Activated CD8-positive, alpha-beta T cell treated with anti-CD3 and anti-CD28 coated beads for 36 hours (primary cell): ENCODE measurements at regions not wholly inside any gene's neighbourhood (a gene's known extent, or its start where the extent isn't known, plus 50 kb on each side); places are given as distances from the start of the nearest gene placed in this dataset.

Experiments used
- ATAC-seq: fragments of 200-7000 bp; cut with Tn5 transposase; one replicate; pipeline ENCODE4 v1.10.0; 2021; ENCODE audit warnings: mild to moderate bottlenecking, moderate library complexity
- CTCF ChIA-PET: fragments of 350-600 bp; sonication (Branson Sonifier 250); formaldehyde crosslinking; loops from one replicate; lab custom pipeline; 2021; ENCODE audit warnings: antibody characterized with exemption; lab: Charles Lee
- POLR2A ChIA-PET: fragments of 350-600 bp; sonication (Branson Sonifier 250); formaldehyde crosslinking; loops from one replicate; lab custom pipeline; 2021; ENCODE audit warnings: antibody characterized with exemption; lab: Charles Lee
- DNase-seq: peaks from one replicate; pipeline ENCODE4 v3.0.0-alpha.2; 2020
- H3K27ac Mint-ChIP-seq: one replicate; pipeline ENCODE4 v1.8.0; 2021; ENCODE audit warnings: mild to moderate bottlenecking, mixed read lengths
- H3K27me3 Mint-ChIP-seq: one replicate; pipeline ENCODE4 v1.8.0; 2021; ENCODE audit warnings: mixed read lengths
- H3K36me3 Mint-ChIP-seq: one replicate; pipeline ENCODE4 v1.8.0; 2021; ENCODE audit warnings: low read depth, mixed read lengths
- H3K4me1 Mint-ChIP-seq: one replicate; pipeline ENCODE4 v1.8.0; 2021; ENCODE audit warnings: low read depth, mixed read lengths
- H3K4me3 Mint-ChIP-seq: one replicate; pipeline ENCODE4 v1.8.0; 2021; ENCODE audit warnings: mild to moderate bottlenecking, moderate library complexity, mixed read lengths
- H3K9me3 Mint-ChIP-seq: one replicate; pipeline ENCODE4 v1.8.0; 2021; ENCODE audit warnings: mixed read lengths
- intact Hi-C: fragments of 100-400 bp; cut with micrococcal nuclease; formaldehyde crosslinking; loops from one replicate; pipeline ENCODE4 v1.10.0; 2022
- TF ChIP-seq, protein P1 (sequence below): fragments of 200-600 bp; IDR thresholded peaks from one replicate; pipeline ENCODE4 v1.8.0; 2022; ENCODE audit warnings: antibody characterized with exemption, mild to moderate bottlenecking

DNA sequence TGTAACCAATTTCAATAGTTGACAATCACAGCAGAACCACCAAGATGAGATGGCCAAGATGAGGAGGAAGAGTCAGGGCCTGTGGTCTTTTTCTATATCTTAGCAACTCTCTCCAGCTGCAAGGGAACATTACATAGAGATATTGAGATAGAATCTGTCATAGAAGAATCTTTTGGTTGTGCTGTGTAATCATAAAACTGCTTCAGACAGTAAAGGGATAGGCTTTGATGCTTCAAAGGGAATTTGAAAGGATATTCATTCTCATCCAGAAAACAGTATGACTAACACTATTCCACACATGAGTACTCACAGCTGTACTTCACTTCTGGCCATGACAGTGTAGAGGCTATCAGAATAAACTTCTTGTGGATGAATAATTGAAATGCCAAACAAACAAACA is 145.9 kb downstream of the YIPF5 start:
- no peak overlapping the region for H3K4me3 Mint-ChIP-seq
- H3K9me3 Mint-ChIP-seq: no peaks in the 10 kb centered on the region
- no peak for DNase-seq

GRCh38 chr5:144026286-144026685 is 144.2 kb downstream of the YIPF5 start:
- DNase-seq (no peak), ATAC-seq (no peak)
- H3K27ac Mint-ChIP-seq: no peak overlapping the region
- TF ChIP-seq, protein P1, sequence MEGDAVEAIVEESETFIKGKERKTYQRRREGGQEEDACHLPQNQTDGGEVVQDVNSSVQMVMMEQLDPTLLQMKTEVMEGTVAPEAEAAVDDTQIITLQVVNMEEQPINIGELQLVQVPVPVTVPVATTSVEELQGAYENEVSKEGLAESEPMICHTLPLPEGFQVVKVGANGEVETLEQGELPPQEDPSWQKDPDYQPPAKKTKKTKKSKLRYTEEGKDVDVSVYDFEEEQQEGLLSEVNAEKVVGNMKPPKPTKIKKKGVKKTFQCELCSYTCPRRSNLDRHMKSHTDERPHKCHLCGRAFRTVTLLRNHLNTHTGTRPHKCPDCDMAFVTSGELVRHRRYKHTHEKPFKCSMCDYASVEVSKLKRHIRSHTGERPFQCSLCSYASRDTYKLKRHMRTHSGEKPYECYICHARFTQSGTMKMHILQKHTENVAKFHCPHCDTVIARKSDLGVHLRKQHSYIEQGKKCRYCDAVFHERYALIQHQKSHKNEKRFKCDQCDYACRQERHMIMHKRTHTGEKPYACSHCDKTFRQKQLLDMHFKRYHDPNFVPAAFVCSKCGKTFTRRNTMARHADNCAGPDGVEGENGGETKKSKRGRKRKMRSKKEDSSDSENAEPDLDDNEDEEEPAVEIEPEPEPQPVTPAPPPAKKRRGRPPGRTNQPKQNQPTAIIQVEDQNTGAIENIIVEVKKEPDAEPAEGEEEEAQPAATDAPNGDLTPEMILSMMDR: no peak
- H3K4me3 Mint-ChIP-seq: no peak overlapping the region
- no peaks in the 10 kb centered on the region for H3K4me1 Mint-ChIP-seq
- no peaks in the 10 kb centered on the region for H3K36me3 Mint-ChIP-seq
- no peaks in the 10 kb centered on the region for H3K9me3 Mint-ChIP-seq
- POLR2A ChIA-PET: no interaction called here
- H3K27me3 Mint-ChIP-seq: peaks cover 3% of the 10 kb centered on the region
- intact Hi-C loops: no loop called here
- CTCF ChIA-PET: no interaction called here

More for the DNA sequence above, 145.9 kb downstream of the YIPF5 start:
- no peak overlapping the region for H3K27ac Mint-ChIP-seq
- peaks cover 4% of the 10 kb centered on the region for H3K27me3 Mint-ChIP-seq
- CTCF ChIA-PET: interaction anchor here (1.1 kb wide), 1 partner anchor 27 kb away, joined by 3 read pairs; no protein-coding TSS in a partner anchor
- H3K36me3 Mint-ChIP-seq: no peaks in the 10 kb centered on the region
- TF ChIP-seq, protein P1: no peak
- ATAC-seq: no peak
- POLR2A ChIA-PET: no interaction called here
- no peaks in the 10 kb centered on the region for H3K4me1 Mint-ChIP-seq
- intact Hi-C loops: no loop called here

DNA sequence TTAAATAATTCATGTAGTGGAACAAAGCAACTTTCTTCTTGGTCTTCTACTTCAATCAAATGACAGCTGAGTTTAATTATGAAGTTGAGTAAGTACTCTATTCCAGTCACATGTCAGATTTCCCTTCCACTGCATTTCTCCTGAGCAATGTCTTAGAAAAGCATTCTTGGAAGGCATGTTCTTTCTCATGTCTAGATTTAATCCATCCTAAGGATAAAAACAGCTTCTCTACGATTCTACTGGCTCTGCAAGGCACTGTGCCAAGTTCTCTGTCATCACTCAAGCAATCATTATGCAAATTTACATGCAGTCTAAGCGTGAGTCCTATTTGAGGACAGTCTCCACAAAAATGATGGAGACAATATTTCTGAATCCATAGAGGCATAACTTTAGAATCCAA is 142.4 kb downstream of the YIPF5 start:
- H3K27ac Mint-ChIP-seq: no peak overlapping the region
- H3K27me3 Mint-ChIP-seq: peaks cover 7% of the 10 kb centered on the region
- no peaks in the 10 kb centered on the region for H3K36me3 Mint-ChIP-seq
- H3K4me3 Mint-ChIP-seq: no peak overlapping the region
- no peaks in the 10 kb centered on the region for H3K4me1 Mint-ChIP-seq
- intact Hi-C loops: no loop called here
- ChIA-PET POLR2A (no interaction called here), CTCF (no interaction called here)
- TF ChIP-seq, protein P1: no peak
- DNase-seq (no peak), ATAC-seq (no peak)
- H3K9me3 Mint-ChIP-seq: no peaks in the 10 kb centered on the region

- DNase-seq (no peak), ATAC-seq (no peak)
- H3K36me3 Mint-ChIP-seq: no peaks in the 10 kb centered on the region
- H3K4me3 Mint-ChIP-seq: no peak overlapping the region
- H3K27ac Mint-ChIP-seq: no peak overlapping the region
- H3K9me3 Mint-ChIP-seq: no peaks in the 10 kb centered on the region
- TF ChIP-seq, protein P1: no peak
- no peaks in the 10 kb centered on the region for H3K4me1 Mint-ChIP-seq
- CTCF ChIA-PET: no interaction called here
- intact Hi-C loops: no loop called here
- POLR2A ChIA-PET: no interaction called here
- H3K27me3 Mint-ChIP-seq: peaks cover 7% of the 10 kb centered on the region
Measured at GRCh38 chr5:144028636-144029035, 141.8 kb downstream of the YIPF5 start.

- ChIA-PET POLR2A (no interaction called here), CTCF (no interaction called here)
- no peaks in the 10 kb centered on the region for H3K36me3 Mint-ChIP-seq
- H3K4me1 Mint-ChIP-seq: no peaks in the 10 kb centered on the region
- TF ChIP-seq, protein P1: no peak
- intact Hi-C loops: no loop called here
- no peak for ATAC-seq
- peaks cover 13% of the 10 kb centered on the region for H3K27me3 Mint-ChIP-seq
- DNase-seq: no peak
- H3K27ac Mint-ChIP-seq: no peak overlapping the region
- no peaks in the 10 kb centered on the region for H3K9me3 Mint-ChIP-seq
- H3K4me3 Mint-ChIP-seq: no peak overlapping the region
Measured at GRCh38 chr5:144030904-144031303, 139.6 kb downstream of the YIPF5 start.
